ENCODE measurements at regions not wholly inside any gene's neighbourhood (a gene's known extent, or its start where the extent isn't known, plus 50 kb on each side); places are given as distances from the start of the nearest gene placed in this dataset.

- TF ChIP-seq EZH2 (IDR thresholded peaks at IDR 0.05; ENCODE audit: insufficient read depth, poor library complexity, severe bottlenecking) (no peak), EZH2phosphoT487 (IDR thresholded peaks at IDR 0.05; ENCODE audit: insufficient read depth, low read depth) (no peak)
Observed at GRCh38 chr2:181376999-181377398, 80.2 kb upstream of the ITGA4 start.

Data from GM23248 (cell line).